Activated CD8-positive, alpha-beta T cell treated with anti-CD3 and anti-CD28 coated beads for 36 hours (primary cell): ENCODE measurements at regions not wholly inside any gene's neighbourhood (a gene's known extent, or its start where the extent isn't known, plus 50 kb on each side); places are given as distances from the start of the nearest gene placed in this dataset.

Source experiments
- ATAC-seq: fragments of 200-7000 bp; cut with Tn5 transposase; one replicate; pipeline ENCODE4 v1.10.0; 2021; ENCODE audit warnings: mild to moderate bottlenecking, moderate library complexity
- CTCF ChIA-PET: fragments of 350-600 bp; sonication (Branson Sonifier 250); formaldehyde crosslinking; loops from one replicate; lab custom pipeline; 2021; ENCODE audit warnings: antibody characterized with exemption; lab: Charles Lee
- POLR2A ChIA-PET: fragments of 350-600 bp; sonication (Branson Sonifier 250); formaldehyde crosslinking; loops from one replicate; lab custom pipeline; 2021; ENCODE audit warnings: antibody characterized with exemption; lab: Charles Lee
- DNase-seq: peaks from one replicate; pipeline ENCODE4 v3.0.0-alpha.2; 2020
- H3K27ac Mint-ChIP-seq: one replicate; pipeline ENCODE4 v1.8.0; 2021; ENCODE audit warnings: mild to moderate bottlenecking, mixed read lengths
- H3K27me3 Mint-ChIP-seq: one replicate; pipeline ENCODE4 v1.8.0; 2021; ENCODE audit warnings: mixed read lengths
- H3K36me3 Mint-ChIP-seq: one replicate; pipeline ENCODE4 v1.8.0; 2021; ENCODE audit warnings: low read depth, mixed read lengths
- H3K4me1 Mint-ChIP-seq: one replicate; pipeline ENCODE4 v1.8.0; 2021; ENCODE audit warnings: low read depth, mixed read lengths
- H3K4me3 Mint-ChIP-seq: one replicate; pipeline ENCODE4 v1.8.0; 2021; ENCODE audit warnings: mild to moderate bottlenecking, moderate library complexity, mixed read lengths
- H3K9me3 Mint-ChIP-seq: one replicate; pipeline ENCODE4 v1.8.0; 2021; ENCODE audit warnings: mixed read lengths
- intact Hi-C: fragments of 100-400 bp; cut with micrococcal nuclease; formaldehyde crosslinking; loops from one replicate; pipeline ENCODE4 v1.10.0; 2022
- TF ChIP-seq, protein P1 (sequence below): fragments of 200-600 bp; IDR thresholded peaks from one replicate; pipeline ENCODE4 v1.8.0; 2022; ENCODE audit warnings: antibody characterized with exemption, mild to moderate bottlenecking

DNA sequence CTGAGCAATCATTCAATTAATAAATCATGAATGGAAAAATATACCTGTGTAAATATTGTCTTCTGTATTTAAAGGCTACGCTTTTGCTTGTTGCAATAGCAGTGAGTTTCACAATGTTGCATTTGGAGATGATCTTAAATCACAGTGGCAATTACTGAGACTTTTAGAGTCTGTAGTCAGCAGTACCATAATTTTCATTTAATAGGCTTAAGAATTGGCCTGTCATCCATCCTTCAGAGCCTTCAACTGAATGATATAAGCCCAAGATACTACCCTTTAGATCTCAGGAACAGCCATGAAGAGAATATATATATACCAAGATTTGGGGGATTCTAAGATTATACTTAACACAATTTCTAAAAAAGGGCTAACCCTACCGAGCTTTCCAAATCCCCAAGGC lies 458.1 kb downstream of the GBE1 start:
- ATAC-seq: no peak
- Mint-ChIP-seq H3K27ac (no peak overlapping the region), H3K9me3 (no peaks in the 10 kb centered on the region), H3K4me1 (no peaks in the 10 kb centered on the region), H3K4me3 (no peak overlapping the region), H3K27me3 (no peaks in the 10 kb centered on the region), H3K36me3 (no peaks in the 10 kb centered on the region)
- CTCF ChIA-PET: interaction anchor here (1.1 to 3.1 kb wide), 3 partner anchors 10 to 36 kb away, joined by 3 to 13 read pairs (median 6); no protein-coding TSS in a partner anchor
- intact Hi-C loops: no loop called here
- TF ChIP-seq, protein P1, sequence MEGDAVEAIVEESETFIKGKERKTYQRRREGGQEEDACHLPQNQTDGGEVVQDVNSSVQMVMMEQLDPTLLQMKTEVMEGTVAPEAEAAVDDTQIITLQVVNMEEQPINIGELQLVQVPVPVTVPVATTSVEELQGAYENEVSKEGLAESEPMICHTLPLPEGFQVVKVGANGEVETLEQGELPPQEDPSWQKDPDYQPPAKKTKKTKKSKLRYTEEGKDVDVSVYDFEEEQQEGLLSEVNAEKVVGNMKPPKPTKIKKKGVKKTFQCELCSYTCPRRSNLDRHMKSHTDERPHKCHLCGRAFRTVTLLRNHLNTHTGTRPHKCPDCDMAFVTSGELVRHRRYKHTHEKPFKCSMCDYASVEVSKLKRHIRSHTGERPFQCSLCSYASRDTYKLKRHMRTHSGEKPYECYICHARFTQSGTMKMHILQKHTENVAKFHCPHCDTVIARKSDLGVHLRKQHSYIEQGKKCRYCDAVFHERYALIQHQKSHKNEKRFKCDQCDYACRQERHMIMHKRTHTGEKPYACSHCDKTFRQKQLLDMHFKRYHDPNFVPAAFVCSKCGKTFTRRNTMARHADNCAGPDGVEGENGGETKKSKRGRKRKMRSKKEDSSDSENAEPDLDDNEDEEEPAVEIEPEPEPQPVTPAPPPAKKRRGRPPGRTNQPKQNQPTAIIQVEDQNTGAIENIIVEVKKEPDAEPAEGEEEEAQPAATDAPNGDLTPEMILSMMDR: no peak
- POLR2A ChIA-PET: no interaction called here
- DNase-seq: no peak

DNA sequence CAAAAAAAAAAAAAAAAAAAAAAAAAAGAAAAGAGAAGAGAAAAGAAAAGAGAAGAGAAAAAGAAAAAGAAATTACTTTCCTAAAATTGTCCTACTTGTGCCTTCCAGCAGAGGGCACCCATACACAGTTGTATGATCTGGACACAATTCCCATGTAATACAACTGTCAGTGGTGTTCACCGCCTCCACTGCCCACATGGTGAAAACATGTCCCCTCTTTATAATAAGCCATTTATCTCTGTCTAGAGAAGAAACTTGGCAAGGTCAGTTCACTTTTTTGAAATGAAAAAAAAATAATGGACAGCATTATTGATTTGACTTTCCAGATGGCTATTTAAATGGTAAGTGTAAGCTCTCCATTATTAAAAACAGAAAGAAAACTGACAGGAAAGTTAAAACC lies 459.4 kb downstream of the GBE1 start:
- H3K4me1 Mint-ChIP-seq: no peaks in the 10 kb centered on the region
- ChIA-PET CTCF (interaction anchor here (0.6 to 3.1 kb wide), 12 partner anchors 9 to 504 kb away, joined by 3 to 13 read pairs (median 3); no protein-coding TSS in a partner anchor), POLR2A (no interaction called here)
- H3K27ac Mint-ChIP-seq: no peak overlapping the region
- no peaks in the 10 kb centered on the region for H3K9me3 Mint-ChIP-seq
- peak; percentile 30 for DNase-seq
- ATAC-seq: no peak
- intact Hi-C loops: no loop called here
- no peaks in the 10 kb centered on the region for H3K36me3 Mint-ChIP-seq
- TF ChIP-seq, protein P1: peak; percentile 60
- no peak overlapping the region for H3K4me3 Mint-ChIP-seq
- no peaks in the 10 kb centered on the region for H3K27me3 Mint-ChIP-seq

DNA sequence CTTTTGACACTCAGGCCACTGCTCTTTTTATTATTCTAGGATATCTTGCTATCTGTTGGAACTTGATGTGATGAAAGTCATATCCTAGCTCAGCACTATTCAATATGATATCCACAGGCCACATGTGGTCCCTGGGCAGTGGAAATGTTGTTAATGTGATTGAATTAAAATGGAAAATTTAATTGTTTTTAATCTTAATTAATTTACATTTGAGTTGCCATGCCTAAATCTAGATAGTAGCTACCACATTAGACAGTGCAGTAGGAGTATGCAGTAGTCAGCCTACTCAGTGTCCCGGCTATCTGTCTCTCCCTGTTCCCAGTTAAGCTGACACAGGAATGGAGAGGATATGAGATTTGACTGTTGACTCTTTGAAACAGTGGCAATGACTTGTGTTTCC lies 460.2 kb downstream of the GBE1 start:
- CTCF ChIA-PET: interaction anchor here (1.0 to 3.1 kb wide), 3 partner anchors 12 to 38 kb away, joined by 3 to 13 read pairs (median 4); no protein-coding TSS in a partner anchor
- intact Hi-C loops: no loop called here
- H3K9me3 Mint-ChIP-seq: no peaks in the 10 kb centered on the region
- POLR2A ChIA-PET: no interaction called here
- no peaks in the 10 kb centered on the region for H3K27me3 Mint-ChIP-seq
- TF ChIP-seq, protein P1: no peak
- ATAC-seq (no peak), DNase-seq (no peak)
- H3K4me1 Mint-ChIP-seq: no peaks in the 10 kb centered on the region
- no peak overlapping the region for H3K4me3 Mint-ChIP-seq
- no peak overlapping the region for H3K27ac Mint-ChIP-seq
- no peaks in the 10 kb centered on the region for H3K36me3 Mint-ChIP-seq

DNA sequence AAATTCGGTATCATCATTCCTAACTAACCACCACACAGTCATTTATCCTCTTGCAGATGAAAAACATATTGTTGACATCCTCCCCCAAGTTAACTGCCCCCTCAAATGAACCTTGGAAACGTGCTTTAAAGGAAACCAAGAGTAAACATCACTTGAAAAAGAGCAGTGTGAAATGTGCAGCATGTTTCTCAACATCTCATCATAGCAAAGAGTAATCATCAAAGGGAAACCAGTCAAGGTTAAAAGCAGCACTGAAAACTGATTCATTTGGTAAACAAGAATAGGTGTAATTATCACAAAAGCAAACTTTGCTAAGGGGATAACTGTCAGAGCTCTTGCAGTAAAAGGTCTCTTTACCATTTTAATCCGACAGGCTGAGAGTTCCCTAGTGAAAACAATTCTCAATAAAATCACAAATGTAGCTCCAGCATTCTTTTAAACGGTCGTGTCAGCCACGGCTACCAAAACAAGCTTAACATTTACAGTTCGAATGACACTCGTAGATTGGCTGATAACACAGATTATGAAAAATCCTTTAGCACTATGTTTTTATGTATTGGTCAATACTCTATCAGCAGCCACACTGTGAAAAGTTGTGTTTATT lies 461.0 kb downstream of the GBE1 start:
- intact Hi-C loops: no loop called here
- Mint-ChIP-seq H3K36me3 (no peaks in the 10 kb centered on the region), H3K4me3 (no peak overlapping the region), H3K27me3 (no peaks in the 10 kb centered on the region), H3K9me3 (no peaks in the 10 kb centered on the region), H3K4me1 (no peaks in the 10 kb centered on the region), H3K27ac (no peak overlapping the region)
- no peak for ATAC-seq
- no peak for DNase-seq
- POLR2A ChIA-PET: no interaction called here
- TF ChIP-seq, protein P1: no peak
- CTCF ChIA-PET: no interaction called here

DNA sequence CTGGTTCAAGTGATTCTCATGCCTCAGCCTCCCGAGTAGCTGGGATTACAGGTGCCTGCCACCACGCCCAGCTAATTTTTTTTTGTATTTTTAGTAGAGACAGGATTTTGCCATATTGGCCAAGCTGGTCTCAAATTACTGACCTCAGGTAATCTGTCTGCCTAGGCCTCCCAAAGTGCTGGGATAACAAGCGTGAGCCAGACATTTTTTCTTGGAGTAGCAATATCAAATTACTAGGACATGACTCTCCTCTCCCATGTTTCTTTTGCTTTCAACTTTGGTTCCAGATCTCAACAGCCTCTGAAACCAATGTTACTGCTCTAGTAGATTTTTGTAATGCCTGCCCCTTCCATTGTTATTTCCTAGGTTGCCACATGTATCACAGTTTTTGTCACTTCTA lies 462.0 kb downstream of the GBE1 start:
- Mint-ChIP-seq H3K4me1 (no peaks in the 10 kb centered on the region), H3K4me3 (no peak overlapping the region), H3K27ac (no peak overlapping the region), H3K9me3 (no peaks in the 10 kb centered on the region), H3K36me3 (no peaks in the 10 kb centered on the region), H3K27me3 (no peaks in the 10 kb centered on the region)
- ATAC-seq (no peak), DNase-seq (no peak)
- TF ChIP-seq, protein P1: no peak
- POLR2A ChIA-PET: no interaction called here
- intact Hi-C loops: no loop called here
- CTCF ChIA-PET: no interaction called here
